ENCODE measurements at regions not wholly inside any gene's neighbourhood (a gene's known extent, or its start where the extent isn't known, plus 50 kb on each side); places are given as distances from the start of the nearest gene placed in this dataset.

GRCh38 chr2:16763056-16763455 is 97.4 kb upstream of the CYRIA start:
- TF ChIP-seq POLR2AphosphoS5 (IDR thresholded peaks at IDR 0.05; ENCODE audit: low read depth) (no peak), CTCF (conservative IDR thresholded peaks at IDR 0.05; ENCODE audit: low read depth in 2 of 2) (no peak), EZH2 (IDR thresholded peaks at IDR 0.05; ENCODE audit: low read depth, unreplicated experiment) (no peak), EZH2phosphoT487 (IDR thresholded peaks at IDR 0.05; ENCODE audit: unreplicated experiment) (no peak), ETS1 (IDR thresholded peaks at IDR 0.05) (no peak), STAT1 (IDR thresholded peaks at IDR 0.05; ENCODE audit: unreplicated experiment) (no peak), ZNF114 (CRISPR knock-in tag; IDR thresholded peaks at IDR 0.05) (no peak), NANOG (IDR thresholded peaks at IDR 0.05; ENCODE audit: borderline replicate concordance) (no peak), REST (IDR thresholded peaks at IDR 0.05; ENCODE audit: unreplicated experiment) (no peak), JUNB (IDR thresholded peaks at IDR 0.05; ENCODE audit: unreplicated experiment) (no peak), CREB1 (CRISPR knock-in tag; IDR thresholded peaks at IDR 0.05; ENCODE audit: low read depth) (no peak)

Data from GM23338 (cell line).